GM18951 (cell line): ENCODE measurements at regions not wholly inside any gene's neighbourhood (a gene's known extent, or its start where the extent isn't known, plus 50 kb on each side); places are given as distances from the start of the nearest gene placed in this dataset.
"Not testable (repeated sequence)": the region's sequence is repeated elsewhere in the genome, so short reads cannot be mapped to it uniquely, and the experiment has no call there.

Experiments used
- POLR2A ChIP-seq: IDR thresholded peaks from 4 replicates; pipeline ENCODE4 v1.6.1; 2011; ENCODE audit warnings: mild to moderate bottlenecking; ENCODE audit not compliant: insufficient read length, insufficient read depth; ENCODE audit errors: extremely low read depth
- in situ Hi-C: fragments of 300-500 bp; cut with MboI; formaldehyde crosslinking; loops from one replicate; pipeline ENCODE4 v1.12.0; 2022; ENCODE audit warnings: low sequenced_read_pairs, mixed read lengths, inconsistent platforms; ENCODE audit not compliant: unreplicated experiment

- in situ Hi-C loops = no loop called here
- TF ChIP-seq POLR2A = no peak
These were observed 571.2 kb downstream of the EDEM1 start for GRCh38 chr3:5758699-5759098.

GRCh38 chr3:5762506-5762905, 575.0 kb downstream of the EDEM1 start:
- no peak for TF ChIP-seq POLR2A
- in situ Hi-C loops = no loop called here

GRCh38 chr3:5766848-5767247, 579.3 kb downstream of the EDEM1 start:
- no peak for TF ChIP-seq POLR2A
- in situ Hi-C loops = no loop called here

GRCh38 chr3:5767304-5767703, 579.8 kb downstream of the EDEM1 start:
- in situ Hi-C loops = no loop called here
- no peak for TF ChIP-seq POLR2A

GRCh38 chr3:5768281-5768945, 580.9 kb downstream of the EDEM1 start:
- no peak for TF ChIP-seq POLR2A
- in situ Hi-C loops = no loop called here

GRCh38 chr3:5769825-5770224, 582.3 kb downstream of the EDEM1 start:
- in situ Hi-C loops = no loop called here

GRCh38 chr3:5774337-5774736, 586.8 kb downstream of the EDEM1 start:
- in situ Hi-C loops = no loop called here
- TF ChIP-seq POLR2A = no peak

More at GRCh38 chr3:5769825-5770224, 582.3 kb downstream of the EDEM1 start:
- no peak for TF ChIP-seq POLR2A

GRCh38 chr3:5775100-5775499, 587.6 kb downstream of the EDEM1 start:
- in situ Hi-C loops = not testable (repeated sequence)

GRCh38 chr3:5784690-5785089, 597.2 kb downstream of the EDEM1 start:
- in situ Hi-C loops = no loop called here
- no peak for TF ChIP-seq POLR2A

GRCh38 chr3:5787861-5788488, 600.5 kb downstream of the EDEM1 start:
- no peak for TF ChIP-seq POLR2A
- in situ Hi-C loops = no loop called here

- in situ Hi-C loops = no loop called here
- no peak for TF ChIP-seq POLR2A
These were observed 601.0 kb downstream of the EDEM1 start for GRCh38 chr3:5788496-5788895.

- in situ Hi-C loops = no loop called here
- TF ChIP-seq POLR2A = no peak
These were observed 604.1 kb downstream of the EDEM1 start for GRCh38 chr3:5791558-5791957.

GRCh38 chr3:5796541-5796940, 609.0 kb downstream of the EDEM1 start:
- no peak for TF ChIP-seq POLR2A
- in situ Hi-C loops = no loop called here

- in situ Hi-C loops = no loop called here
- no peak for TF ChIP-seq POLR2A
These were observed 611.3 kb downstream of the EDEM1 start for GRCh38 chr3:5798809-5799208.
